Thyroid gland (tissue), 4 donors: ENCODE measurements at regions not wholly inside any gene's neighbourhood (a gene's known extent, or its start where the extent isn't known, plus 50 kb on each side); places are given as distances from the start of the nearest gene placed in this dataset.
"Not testable (repeated sequence)": the region's sequence is repeated elsewhere in the genome, so short reads cannot be mapped to it uniquely, and the experiment has no call there.

Source experiments
- DNase-seq, 2 donors: peaks; one replicate each; pipeline ENCODE4 v3.0.0-alpha.2; 2019
- H3K27ac ChIP-seq, 3 donors: fragments of 200-600 bp; sonication (generic); 1 replicate in 2 of 3; 2 replicates in 1 of 3; pipeline ENCODE4 v1.5.1; 2016 to 2019; ENCODE audit warnings: mild to moderate bottlenecking in 1 of 3, moderate library complexity in 1 of 3
- H3K27me3 ChIP-seq: fragments of 200-600 bp; sonication (generic); one replicate; pipeline ENCODE4 v1.5.1; 2019
- H3K36me3 ChIP-seq, 2 donors: fragments of 200-600 bp; sonication (generic); one replicate each; pipeline ENCODE4 v1.5.1; 2016 to 2019
- H3K4me1 ChIP-seq, 2 donors: fragments of 200-600 bp; sonication (generic); one replicate each; pipeline ENCODE4 v1.5.1; 2017 to 2019
- H3K4me3 ChIP-seq, 3 donors: fragments of 200-600 bp; sonication (generic); replicated peaks in 1 of 3; 1 replicate in 2 of 3; 2 replicates in 1 of 3; pipeline ENCODE4 v1.5.1; 2016; ENCODE audit warnings: mild to moderate bottlenecking in 1 of 3
- H3K9me3 ChIP-seq: fragments of 200-600 bp; sonication (generic); one replicate; pipeline ENCODE4 v1.5.1; 2017
- CTCF ChIP-seq, 6 experiments: fragments of 200-600 bp in 3 of 6; fragments of 450-650 bp in 3 of 6; sonication (generic) in 3 of 6; IDR thresholded peaks; one replicate each; pipeline ENCODE4 v1.5.1; 2016 to 2019; ENCODE audit warnings: antibody characterized with exemption in 6 of 6, mild to moderate bottlenecking in 2 of 6, inconsistent platforms in 1 of 6, moderate library complexity in 1 of 6
- POLR2A ChIP-seq, 2 donors: fragments of 450-650 bp; IDR thresholded peaks; one replicate each; pipeline ENCODE4 v1.6.1; 2017; ENCODE audit warnings: antibody characterized with exemption in 2 of 2, mild to moderate bottlenecking in 2 of 2, moderate library complexity in 1 of 2
- WGBS, 2 donors: methylation state at CpG; one replicate each; pipeline ENCODE4 v1.1.5; 2017; 5-methylcytosine and 5-hydroxymethylcytosine counted together
- intact Hi-C: fragments of 100-400 bp; cut with DNase I; formaldehyde crosslinking; loops from one replicate; pipeline ENCODE4 v1.15.1; 2023

DNA sequence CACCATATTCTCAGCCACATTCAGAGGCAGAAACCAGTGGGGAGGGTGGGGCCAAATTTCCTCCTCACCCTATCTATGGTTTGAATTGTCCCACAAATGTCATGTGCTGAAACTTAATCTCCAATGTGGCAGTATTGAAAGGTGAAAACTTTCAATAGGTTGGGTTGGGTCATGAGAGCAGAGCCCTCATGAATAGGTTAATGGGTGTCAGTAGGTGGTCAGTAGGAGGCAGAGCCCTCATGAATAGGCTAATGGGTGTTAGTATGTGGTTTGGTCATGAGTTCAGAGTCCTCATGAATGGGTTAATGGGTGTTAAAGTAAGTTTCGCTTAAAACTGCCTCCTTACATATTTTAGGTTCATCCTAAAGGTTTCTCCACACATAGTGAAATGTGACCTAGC, 170.0 kb downstream of the FCRL5 start:
- H3K4me1 ChIP-seq, result no peaks in the 10 kb centered on the region
- no peaks in the 10 kb centered on the region for H3K36me3 ChIP-seq
- no peaks in the 10 kb centered on the region for H3K9me3 ChIP-seq
- intact Hi-C loops, result no loop called here
- H3K27ac ChIP-seq, result no peak overlapping the region
- TF ChIP-seq CTCF (IDR thresholded peaks at IDR 0.05) (no peak), POLR2A (IDR thresholded peaks at IDR 0.05) (no peak)
- DNase-seq, result no peak
- no peaks in the 10 kb centered on the region for H3K27me3 ChIP-seq
- no peak overlapping the region for H3K4me3 ChIP-seq
- WGBS, 2 donors, result 88 to 100% methylated on average over 1 of the region's 1 CpG

- no peaks in the 10 kb centered on the region for H3K36me3 ChIP-seq
- no peaks in the 10 kb centered on the region for H3K4me1 ChIP-seq
- no peaks in the 10 kb centered on the region for H3K27me3 ChIP-seq
- no peak overlapping the region for H3K4me3 ChIP-seq
- DNase-seq, result no peak
- no peaks in the 10 kb centered on the region for H3K9me3 ChIP-seq
- intact Hi-C loops, result no loop called here
- no peak overlapping the region for H3K27ac ChIP-seq
- WGBS, 2 donors, result 78 to 89% methylated on average over 6 of the region's 6 CpGs
- no peak for TF ChIP-seq CTCF (IDR thresholded peaks at IDR 0.05)
- no peak for TF ChIP-seq POLR2A (IDR thresholded peaks at IDR 0.05)
These were observed 171.8 kb downstream of the FCRL5 start for GRCh38 chr1:157380523-157380922.

DNA sequence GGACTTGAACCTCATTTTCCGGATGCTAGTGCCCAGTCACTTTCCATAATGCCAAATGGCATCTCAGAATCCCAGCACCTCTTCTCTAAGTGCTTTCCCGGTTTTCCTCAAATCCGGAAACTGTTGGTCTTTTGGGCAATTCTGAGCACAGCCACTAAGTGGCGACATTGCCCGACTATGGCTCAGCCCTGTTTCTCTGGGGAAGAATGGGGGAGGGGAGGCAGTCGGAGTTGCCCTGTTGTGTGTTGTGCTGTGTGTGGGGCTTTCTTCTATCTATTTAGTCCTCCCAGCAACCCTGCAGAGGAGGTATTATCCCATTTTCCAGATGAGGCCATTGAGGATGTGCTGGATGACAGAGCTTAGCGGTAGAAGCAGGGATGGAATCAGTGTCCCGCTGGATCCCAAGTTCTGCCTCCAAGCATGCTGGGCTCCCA, 175.0 kb downstream of the FCRL5 start:
- WGBS, 2 donors, result 23 to 25% methylated on average over 8 of the region's 8 CpGs
- not testable (repeated sequence) for H3K4me3 ChIP-seq, H3K27me3 ChIP-seq, H3K9me3 ChIP-seq, H3K27ac ChIP-seq, H3K4me1 ChIP-seq, H3K36me3 ChIP-seq
- peak in 3 of 6 experiments; percentile 32 to 58 (median 38) for TF ChIP-seq CTCF (IDR thresholded peaks at IDR 0.05)
- intact Hi-C loops, result loop anchor here (5.0 kb wide), 1 partner anchor 110 kb away; no protein-coding TSS in a partner anchor
- DNase-seq, result peak; percentile 34

- WGBS, 2 donors, result 87 to 90% methylated on average over 2 of the region's 2 CpGs
- H3K4me1 ChIP-seq, result no peaks in the 10 kb centered on the region
- no peaks in the 10 kb centered on the region for H3K27me3 ChIP-seq
- H3K27ac ChIP-seq, result no peak overlapping the region
- intact Hi-C loops, result loop anchor here (5.0 kb wide), 1 partner anchor 111 kb away; no protein-coding TSS in a partner anchor
- H3K36me3 ChIP-seq, result no peaks in the 10 kb centered on the region
- H3K4me3 ChIP-seq, result no peak overlapping the region
- no peak for DNase-seq
- no peaks in the 10 kb centered on the region for H3K9me3 ChIP-seq
- TF ChIP-seq POLR2A (IDR thresholded peaks at IDR 0.05) (no peak), CTCF (IDR thresholded peaks at IDR 0.05) (no peak)
These were observed 175.6 kb downstream of the FCRL5 start for GRCh38 chr1:157376681-157377080.

DNA sequence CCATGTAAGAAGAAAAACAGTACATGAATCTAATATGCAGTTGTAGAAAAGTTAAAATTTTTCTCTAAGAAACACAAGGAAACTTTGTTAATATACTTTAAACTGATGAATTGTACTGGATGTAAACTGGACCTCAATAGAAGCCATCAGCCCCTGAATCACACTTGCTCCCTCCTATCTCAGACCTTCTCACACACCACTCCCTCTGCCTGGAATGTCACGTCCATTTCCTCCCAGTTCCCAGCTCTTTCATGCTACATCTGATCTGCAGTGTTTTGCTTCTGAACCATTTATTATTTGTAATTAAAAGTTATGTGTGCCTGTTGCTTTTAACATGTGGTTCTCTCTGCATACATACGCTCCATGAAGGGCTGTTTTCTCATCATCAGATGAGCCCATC, 180.0 kb downstream of the FCRL5 start:
- intact Hi-C loops, H3K4me3 ChIP-seq, H3K4me1 ChIP-seq, DNase-seq, H3K27ac ChIP-seq, H3K9me3 ChIP-seq, H3K36me3 ChIP-seq, H3K27me3 ChIP-seq: not testable (repeated sequence)
- WGBS, 2 donors, result 47 to 77% methylated on average over 2 of the region's 2 CpGs

- Histone ChIP-seq H3K27me3 (no peaks in the 10 kb centered on the region), H3K9me3 (no peaks in the 10 kb centered on the region), H3K4me3 (no peak overlapping the region), H3K36me3 (no peaks in the 10 kb centered on the region), H3K27ac (no peak overlapping the region), H3K4me1 (no peaks in the 10 kb centered on the region)
- WGBS, 2 donors, result 98% methylated on average over 3 of the region's 3 CpGs
- DNase-seq, result no peak
- intact Hi-C loops, result no loop called here
- no peak for TF ChIP-seq CTCF (IDR thresholded peaks at IDR 0.05)
- no peak for TF ChIP-seq POLR2A (IDR thresholded peaks at IDR 0.05)
These were observed 180.5 kb downstream of the FCRL5 start for GRCh38 chr1:157371826-157372225.
